CD14-positive monocyte (primary cell): ENCODE measurements at regions not wholly inside any gene's neighbourhood (a gene's known extent, or its start where the extent isn't known, plus 50 kb on each side); places are given as distances from the start of the nearest gene placed in this dataset.

Source experiments
- DNase-seq, 3 donors: peaks; one replicate each; pipeline ENCODE4 v3.0.0-alpha.2; 2011 to 2022
- H2AFZ ChIP-seq: 2 replicates; pipeline ENCODE4 v1.6.0; 2012; ENCODE audit warnings: mild to moderate bottlenecking, low read depth, low read length, inconsistent platforms; ENCODE audit not compliant: insufficient read depth, poor library complexity, severe bottlenecking
- H3K27ac ChIP-seq, 2 donors: 1 replicate in 1 of 2; 2 replicates in 1 of 2; pipeline ENCODE4 v1.5.1; 2012 to 2013; ENCODE audit warnings: low read length in 2 of 2, control low read depth in 1 of 2, inconsistent platforms in 1 of 2, low read depth in 1 of 2, mild to moderate bottlenecking in 1 of 2
- H3K27me3 ChIP-seq, 2 donors: one replicate each; pipeline versions ENCODE4 v1.6.0 to v1.6.1; 2011 to 2013; ENCODE audit warnings: low read length in 2 of 2; ENCODE audit not compliant: control insufficient read depth in 2 of 2, insufficient read depth in 2 of 2
- H3K36me3 ChIP-seq, 2 donors: replicated peaks in 1 of 2; 1 replicate in 1 of 2; 2 replicates in 1 of 2; pipeline versions ENCODE4 v1.5.1 to v1.6.1; 2012 to 2013; ENCODE audit warnings: low read length in 2 of 2, control low read depth in 1 of 2, inconsistent platforms in 1 of 2, mild to moderate bottlenecking in 1 of 2; ENCODE audit not compliant: insufficient read depth in 2 of 2, control insufficient read depth in 1 of 2
- H3K4me1 ChIP-seq, 2 donors: 1 replicate in 1 of 2; 2 replicates in 1 of 2; pipeline versions ENCODE4 v1.5.1 to v1.6.1; 2012 to 2013; ENCODE audit warnings: low read length in 2 of 2, control low read depth in 1 of 2, inconsistent platforms in 1 of 2, mild to moderate bottlenecking in 1 of 2, moderate library complexity in 1 of 2; ENCODE audit not compliant: insufficient read depth in 2 of 2, control insufficient read depth in 1 of 2
- H3K4me2 ChIP-seq: replicated peaks from 2 replicates; pipeline ENCODE3; 2012; ENCODE audit warnings: low read length, moderate library complexity, mild to moderate bottlenecking; ENCODE audit not compliant: poor library complexity, severe bottlenecking; ENCODE audit errors: extremely low read depth
- H3K4me3 ChIP-seq, 3 experiments: fragments of 200-600 bp in 1 of 3; sonication (generic) in 1 of 3; replicated peaks in 1 of 3; 1 replicate in 2 of 3; 2 replicates in 1 of 3; pipeline ENCODE4 v1.5.1; 2011 to 2013; ENCODE audit warnings: low read length in 3 of 3, mild to moderate bottlenecking in 3 of 3, control low read depth in 2 of 3, low read depth in 2 of 3, inconsistent platforms in 1 of 3, moderate library complexity in 1 of 3
- H3K79me2 ChIP-seq: 2 replicates; pipeline ENCODE4 v1.6.0; 2012; ENCODE audit warnings: mild to moderate bottlenecking, control low read depth, inconsistent platforms, low read length, moderate library complexity; ENCODE audit not compliant: insufficient read depth
- H3K9ac ChIP-seq: 2 replicates; pipeline ENCODE4 v1.6.0; 2017; ENCODE audit warnings: low read length, mild to moderate bottlenecking; ENCODE audit not compliant: insufficient read depth, poor library complexity, severe bottlenecking
- H3K9me3 ChIP-seq, 2 donors: replicated peaks in 1 of 2; 1 replicate in 1 of 2; 2 replicates in 1 of 2; pipeline versions ENCODE4 v1.5.1 to v1.6.1; 2012 to 2013; ENCODE audit warnings: low read length in 2 of 2, control low read depth in 1 of 2; ENCODE audit not compliant: control insufficient read depth in 1 of 2, insufficient read depth in 1 of 2
- H4K20me1 ChIP-seq: 2 replicates; pipeline ENCODE4 v1.6.0; 2012; ENCODE audit warnings: mild to moderate bottlenecking, low read length, control low read depth, moderate library complexity; ENCODE audit not compliant: insufficient read depth
- H3K27ac Mint-ChIP-seq, 7 donors: one replicate each; pipeline ENCODE4 v1.8.0; 2020; ENCODE audit warnings: mild to moderate bottlenecking in 7 of 7, mixed read lengths in 7 of 7, moderate library complexity in 6 of 7, inconsistent platforms in 2 of 7
- H3K27me3 Mint-ChIP-seq, 3 donors: one replicate each; pipeline ENCODE4 v1.8.0; 2021 to 2022; ENCODE audit warnings: low read depth in 3 of 3, mild to moderate bottlenecking in 3 of 3, mixed read lengths in 3 of 3, moderate library complexity in 3 of 3, inconsistent platforms in 1 of 3
- H3K36me3 Mint-ChIP-seq, 2 donors: one replicate each; pipeline ENCODE4 v1.8.0; 2020; ENCODE audit warnings: mixed read lengths in 2 of 2, inconsistent platforms in 1 of 2, mild to moderate bottlenecking in 1 of 2
- H3K4me1 Mint-ChIP-seq: one replicate; pipeline ENCODE4 v1.8.0; 2020; ENCODE audit warnings: mild to moderate bottlenecking, mixed read lengths
- H3K4me3 Mint-ChIP-seq, 2 donors: one replicate each; pipeline ENCODE4 v1.8.0; 2020; ENCODE audit warnings: mild to moderate bottlenecking in 2 of 2, mixed read lengths in 2 of 2, moderate library complexity in 1 of 2
- H3K9me3 Mint-ChIP-seq, 7 donors: one replicate each; pipeline ENCODE4 v1.8.0; 2020 to 2022; ENCODE audit warnings: mixed read lengths in 7 of 7, mild to moderate bottlenecking in 6 of 7, moderate library complexity in 6 of 7, inconsistent platforms in 2 of 7
- CTCF ChIP-seq: fragments of 200-600 bp; IDR thresholded peaks from one replicate; pipeline ENCODE4 v1.8.0; 2022; ENCODE audit warnings: antibody characterized with exemption, mild to moderate bottlenecking
- whole genome bisulfite sequencing: methylation state at CpG from one replicate; pipeline ENCODE4 v1.1.5; 2013; ENCODE audit warnings: missing lambda C conversion rate; ENCODE audit not compliant: insufficient coverage; 5-methylcytosine and 5-hydroxymethylcytosine counted together
- intact Hi-C, 2 donors: fragments of 100-400 bp; cut with micrococcal nuclease; formaldehyde crosslinking; loops; one replicate each; pipeline versions ENCODE4 v1.15.0 to v1.15.1; 2023

GRCh38 chr1:117793413-117793812, 136.0 kb downstream of the GDAP2 start:
- H3K27ac ChIP-seq: no peak overlapping the region
- intact Hi-C loops: no loop called here
- H3K4me3 ChIP-seq: no peak overlapping the region
- no peak for TF ChIP-seq CTCF
- H3K27me3 ChIP-seq: no peaks in the 10 kb centered on the region
- WGBS: 86% methylated on average over 2 of the region's 4 CpGs
- H3K9me3 ChIP-seq: no peaks in the 10 kb centered on the region
- Mint-ChIP-seq H3K27me3 (peaks cover 0 to 1% (median 0%) of the 10 kb centered on the region in 3 donors), H3K4me1 (no peaks in the 10 kb centered on the region), H3K4me3 (no peak overlapping the region), H3K27ac (no peak overlapping the region), H3K36me3 (no peaks in the 10 kb centered on the region), H3K9me3 (peaks cover 0 to 5% (median 4%) of the 10 kb centered on the region in 7 donors)
- no peak overlapping the region for H3K4me2 ChIP-seq
- H2AFZ ChIP-seq: no peak overlapping the region
- no peaks in the 10 kb centered on the region for H3K79me2 ChIP-seq
- no peaks in the 10 kb centered on the region for H3K4me1 ChIP-seq
- no peak overlapping the region for H3K9ac ChIP-seq
- no peaks in the 10 kb centered on the region for H3K36me3 ChIP-seq
- no peaks in the 10 kb centered on the region for H4K20me1 ChIP-seq
- no peak for DNase-seq

GRCh38 chr1:117794073-117794472, 135.3 kb downstream of the GDAP2 start:
- no peak overlapping the region for H3K4me2 ChIP-seq

More at GRCh38 chr1:117794073-117794472, 135.3 kb downstream of the GDAP2 start:
- Histone ChIP-seq H4K20me1 (no peaks in the 10 kb centered on the region), H3K36me3 (no peaks in the 10 kb centered on the region), H3K9ac (no peak overlapping the region), H3K79me2 (no peaks in the 10 kb centered on the region), H2AFZ (no peak overlapping the region), H3K27ac (no peak overlapping the region), H3K4me3 (no peak overlapping the region), H3K27me3 (no peaks in the 10 kb centered on the region), H3K9me3 (no peaks in the 10 kb centered on the region), H3K4me1 (no peaks in the 10 kb centered on the region)
- no peak for TF ChIP-seq CTCF
- H3K9me3 Mint-ChIP-seq: peaks cover 0 to 5% (median 4%) of the 10 kb centered on the region in 7 donors
- WGBS: 100% methylated on average over 1 of the region's 1 CpG
- intact Hi-C loops: no loop called here
- no peaks in the 10 kb centered on the region for H3K4me1 Mint-ChIP-seq
- no peak overlapping the region for H3K27ac Mint-ChIP-seq
- no peaks in the 10 kb centered on the region for H3K36me3 Mint-ChIP-seq
- no peak overlapping the region for H3K4me3 Mint-ChIP-seq
- no peak for DNase-seq
- peaks cover 0 to 2% (median 1%) of the 10 kb centered on the region in 3 donors for H3K27me3 Mint-ChIP-seq
